ENCODE measurements at regions not wholly inside any gene's neighbourhood (a gene's known extent, or its start where the extent isn't known, plus 50 kb on each side); places are given as distances from the start of the nearest gene placed in this dataset.

- DNase-seq (ENCODE audit: low read depth in 2 of 2): no peak
Observed at GRCh38 chr5:124279146-124279876, 467.1 kb downstream of the ZNF608 start.

- DNase-seq (ENCODE audit: low read depth in 2 of 2): no peak
Observed at GRCh38 chr5:124278636-124279035, 467.8 kb downstream of the ZNF608 start.

- DNase-seq (ENCODE audit: low read depth in 2 of 2): no peak
Observed at GRCh38 chr5:124277767-124278545, 468.5 kb downstream of the ZNF608 start.

GRCh38 chr5:124276166-124276565 lies 470.3 kb downstream of the ZNF608 start:
- no peak for DNase-seq (ENCODE audit: low read depth in 2 of 2)

GRCh38 chr5:124274949-124275348 lies 471.5 kb downstream of the ZNF608 start:
- DNase-seq (ENCODE audit: low read depth in 2 of 2): no peak

GRCh38 chr5:124264499-124264898 lies 481.9 kb downstream of the ZNF608 start:
- DNase-seq (ENCODE audit: low read depth in 2 of 2): no peak

- DNase-seq (ENCODE audit: low read depth in 2 of 2): no peak
Observed at GRCh38 chr5:124263680-124264491, 482.6 kb downstream of the ZNF608 start.

- DNase-seq (ENCODE audit: low read depth in 2 of 2): no peak
Observed at GRCh38 chr5:124262991-124263571, 483.4 kb downstream of the ZNF608 start.

- no peak for DNase-seq (ENCODE audit: low read depth in 2 of 2)
Observed at GRCh38 chr5:124262470-124262869, 484.0 kb downstream of the ZNF608 start.

GRCh38 chr5:124261848-124262247 lies 484.6 kb downstream of the ZNF608 start:
- no peak for DNase-seq (ENCODE audit: low read depth in 2 of 2)

- no peak for DNase-seq (ENCODE audit: low read depth in 2 of 2)
Observed at GRCh38 chr5:124260921-124261515, 485.4 kb downstream of the ZNF608 start.

GRCh38 chr5:124259017-124259416 lies 487.4 kb downstream of the ZNF608 start:
- no peak for DNase-seq (ENCODE audit: low read depth in 2 of 2)

GRCh38 chr5:124257048-124257447 lies 489.4 kb downstream of the ZNF608 start:
- DNase-seq (ENCODE audit: low read depth in 2 of 2): no peak

- no peak for DNase-seq (ENCODE audit: low read depth in 2 of 2)
Observed at GRCh38 chr5:124253203-124253810, 493.1 kb downstream of the ZNF608 start.

GRCh38 chr5:124252747-124253146 lies 493.7 kb downstream of the ZNF608 start:
- no peak for DNase-seq (ENCODE audit: low read depth in 2 of 2)

GRCh38 chr5:124252191-124252638 lies 494.2 kb downstream of the ZNF608 start:
- DNase-seq (ENCODE audit: low read depth in 2 of 2): no peak

- DNase-seq (ENCODE audit: low read depth in 2 of 2): no peak
Observed at GRCh38 chr5:124245276-124245675, 501.2 kb downstream of the ZNF608 start.

- DNase-seq (ENCODE audit: low read depth in 2 of 2): no peak
Observed at GRCh38 chr5:124240732-124241131, 505.7 kb downstream of the ZNF608 start.

- DNase-seq (ENCODE audit: low read depth in 2 of 2): no peak
Observed at GRCh38 chr5:124239572-124239971, 506.9 kb downstream of the ZNF608 start.

- DNase-seq (ENCODE audit: low read depth in 2 of 2): no peak
Observed at GRCh38 chr5:124238350-124238749, 508.1 kb downstream of the ZNF608 start.

- no peak for DNase-seq (ENCODE audit: low read depth in 2 of 2)
Observed at GRCh38 chr5:124237206-124237695, 509.2 kb downstream of the ZNF608 start.

All from dermis microvascular lymphatic vessel endothelial cell (primary cell).